T-helper 17 cell (primary cell): ENCODE measurements at regions not wholly inside any gene's neighbourhood (a gene's known extent, or its start where the extent isn't known, plus 50 kb on each side); places are given as distances from the start of the nearest gene placed in this dataset.

Experiments
- ATAC-seq: fragments of 150-1000 bp; cut with Tn5 transposase; 2 replicates; pipeline ENCODE4 v1.10.0; 2021; ENCODE audit warnings: mild to moderate bottlenecking, moderate library complexity
- DNase-seq, 3 donors: peaks; one replicate each; pipeline versions ENCODE4 v3.0.0 to v3.0.0-alpha.2; 2020 to 2021
- H3K9me3 ChIP-seq: one replicate; pipeline ENCODE4 v1.7.0; 2013; ENCODE audit warnings: low read length, mild to moderate bottlenecking; ENCODE audit not compliant: control insufficient read depth, poor library complexity, severe bottlenecking
- H3K27ac Mint-ChIP-seq: one replicate; pipeline ENCODE4 v1.8.0; 2022; ENCODE audit warnings: mild to moderate bottlenecking, moderate library complexity, mixed read lengths
- H3K27me3 Mint-ChIP-seq: one replicate; pipeline ENCODE4 v1.8.0; 2022; ENCODE audit warnings: mixed read lengths
- H3K36me3 Mint-ChIP-seq: one replicate; pipeline ENCODE4 v1.8.0; 2022; ENCODE audit warnings: low read depth, mixed read lengths
- H3K4me1 Mint-ChIP-seq: one replicate; pipeline ENCODE4 v1.8.0; 2022; ENCODE audit warnings: mild to moderate bottlenecking, mixed read lengths
- H3K4me3 Mint-ChIP-seq: one replicate; pipeline ENCODE4 v1.8.0; 2022; ENCODE audit warnings: mild to moderate bottlenecking, moderate library complexity, mixed read lengths

GRCh38 chr5:36519881-36520280 is 86.5 kb upstream of the SLC1A3 start:
- DNase-seq (no peak), ATAC-seq (no peak)
- no peaks in the 10 kb centered on the region for H3K9me3 ChIP-seq
- H3K27me3 Mint-ChIP-seq, result no peaks in the 10 kb centered on the region
- no peaks in the 10 kb centered on the region for H3K4me1 Mint-ChIP-seq
- no peak overlapping the region for H3K4me3 Mint-ChIP-seq
- no peak overlapping the region for H3K27ac Mint-ChIP-seq
- H3K36me3 Mint-ChIP-seq, result no peaks in the 10 kb centered on the region

- H3K9me3 ChIP-seq, result no peaks in the 10 kb centered on the region
- Mint-ChIP-seq H3K27ac (no peak overlapping the region), H3K4me1 (no peaks in the 10 kb centered on the region), H3K36me3 (no peaks in the 10 kb centered on the region), H3K4me3 (no peak overlapping the region), H3K27me3 (no peaks in the 10 kb centered on the region)
- DNase-seq (no peak), ATAC-seq (no peak)
These were observed 85.2 kb upstream of the SLC1A3 start for GRCh38 chr5:36521219-36521618.

GRCh38 chr5:36521838-36522745 is 84.3 kb upstream of the SLC1A3 start:
- no peak for DNase-seq
- Mint-ChIP-seq H3K36me3 (no peaks in the 10 kb centered on the region), H3K4me3 (no peak overlapping the region), H3K4me1 (no peaks in the 10 kb centered on the region), H3K27ac (no peak overlapping the region), H3K27me3 (no peaks in the 10 kb centered on the region)
- no peaks in the 10 kb centered on the region for H3K9me3 ChIP-seq
- no peak for ATAC-seq

GRCh38 chr5:36522746-36523065 is 83.7 kb upstream of the SLC1A3 start:
- no peak for ATAC-seq
- no peaks in the 10 kb centered on the region for H3K4me1 Mint-ChIP-seq
- no peak for DNase-seq
- no peak overlapping the region for H3K4me3 Mint-ChIP-seq
- H3K9me3 ChIP-seq, result no peaks in the 10 kb centered on the region
- H3K36me3 Mint-ChIP-seq, result no peaks in the 10 kb centered on the region
- H3K27ac Mint-ChIP-seq, result no peak overlapping the region
- no peaks in the 10 kb centered on the region for H3K27me3 Mint-ChIP-seq

- Mint-ChIP-seq H3K27ac (no peak overlapping the region), H3K4me1 (no peaks in the 10 kb centered on the region), H3K4me3 (no peak overlapping the region), H3K36me3 (no peaks in the 10 kb centered on the region), H3K27me3 (peaks cover under 1% of the 10 kb centered on the region)
- ATAC-seq (no peak), DNase-seq (no peak)
- no peaks in the 10 kb centered on the region for H3K9me3 ChIP-seq
These were observed 83.0 kb upstream of the SLC1A3 start for GRCh38 chr5:36523450-36523849.

GRCh38 chr5:36523926-36524325 is 82.5 kb upstream of the SLC1A3 start:
- Mint-ChIP-seq H3K4me3 (no peak overlapping the region), H3K36me3 (no peaks in the 10 kb centered on the region), H3K27ac (no peak overlapping the region), H3K27me3 (peaks cover 6% of the 10 kb centered on the region), H3K4me1 (no peaks in the 10 kb centered on the region)
- H3K9me3 ChIP-seq, result no peaks in the 10 kb centered on the region
- DNase-seq (no peak), ATAC-seq (no peak)

- no peak for DNase-seq
- Mint-ChIP-seq H3K4me1 (no peaks in the 10 kb centered on the region), H3K4me3 (no peak overlapping the region), H3K36me3 (no peaks in the 10 kb centered on the region), H3K27ac (no peak overlapping the region), H3K27me3 (peaks cover 26% of the 10 kb centered on the region)
- no peaks in the 10 kb centered on the region for H3K9me3 ChIP-seq
- no peak for ATAC-seq
These were observed 79.9 kb upstream of the SLC1A3 start for GRCh38 chr5:36526537-36526936.

GRCh38 chr5:36528588-36528987 is 77.8 kb upstream of the SLC1A3 start:
- Mint-ChIP-seq H3K4me3 (no peak overlapping the region), H3K27ac (no peak overlapping the region), H3K36me3 (no peaks in the 10 kb centered on the region), H3K27me3 (peaks cover 29% of the 10 kb centered on the region), H3K4me1 (no peaks in the 10 kb centered on the region)
- no peaks in the 10 kb centered on the region for H3K9me3 ChIP-seq
- DNase-seq (no peak), ATAC-seq (no peak)

- ATAC-seq (no peak), DNase-seq (no peak)
- H3K4me1 Mint-ChIP-seq, result no peaks in the 10 kb centered on the region
- H3K9me3 ChIP-seq, result no peaks in the 10 kb centered on the region
- H3K27ac Mint-ChIP-seq, result no peak overlapping the region
- H3K4me3 Mint-ChIP-seq, result no peak overlapping the region
- no peaks in the 10 kb centered on the region for H3K36me3 Mint-ChIP-seq
- peaks cover 29% of the 10 kb centered on the region for H3K27me3 Mint-ChIP-seq
These were observed 77.3 kb upstream of the SLC1A3 start for GRCh38 chr5:36529142-36529541.

GRCh38 chr5:36530215-36530614 is 76.2 kb upstream of the SLC1A3 start:
- Mint-ChIP-seq H3K4me3 (no peak overlapping the region), H3K27ac (no peak overlapping the region), H3K36me3 (no peaks in the 10 kb centered on the region), H3K27me3 (peaks cover 29% of the 10 kb centered on the region), H3K4me1 (no peaks in the 10 kb centered on the region)
- H3K9me3 ChIP-seq, result no peaks in the 10 kb centered on the region
- DNase-seq, result no peak
- ATAC-seq, result no peak

- Mint-ChIP-seq H3K4me3 (no peak overlapping the region), H3K27ac (no peak overlapping the region), H3K27me3 (peaks cover 29% of the 10 kb centered on the region), H3K4me1 (no peaks in the 10 kb centered on the region), H3K36me3 (no peaks in the 10 kb centered on the region)
- no peak for DNase-seq
- no peaks in the 10 kb centered on the region for H3K9me3 ChIP-seq
- ATAC-seq, result no peak
These were observed 75.0 kb upstream of the SLC1A3 start for GRCh38 chr5:36531401-36531800.

GRCh38 chr5:36535378-36535777 is 71.0 kb upstream of the SLC1A3 start:
- H3K27ac Mint-ChIP-seq, result no peak overlapping the region
- ATAC-seq (no peak), DNase-seq (no peak)
- no peaks in the 10 kb centered on the region for H3K4me1 Mint-ChIP-seq
- peaks cover 13% of the 10 kb centered on the region for H3K27me3 Mint-ChIP-seq
- no peaks in the 10 kb centered on the region for H3K9me3 ChIP-seq
- no peak overlapping the region for H3K4me3 Mint-ChIP-seq
- no peaks in the 10 kb centered on the region for H3K36me3 Mint-ChIP-seq

- Mint-ChIP-seq H3K36me3 (no peaks in the 10 kb centered on the region), H3K27ac (no peak overlapping the region), H3K4me1 (no peaks in the 10 kb centered on the region), H3K27me3 (peaks cover 11% of the 10 kb centered on the region), H3K4me3 (no peak overlapping the region)
- DNase-seq (no peak), ATAC-seq (no peak)
- H3K9me3 ChIP-seq, result no peaks in the 10 kb centered on the region
These were observed 70.4 kb upstream of the SLC1A3 start for GRCh38 chr5:36535859-36536615.

GRCh38 chr5:36536616-36537005 is 69.8 kb upstream of the SLC1A3 start:
- Mint-ChIP-seq H3K27ac (no peak overlapping the region), H3K36me3 (no peaks in the 10 kb centered on the region), H3K4me3 (no peak overlapping the region), H3K27me3 (peaks cover 7% of the 10 kb centered on the region), H3K4me1 (no peaks in the 10 kb centered on the region)
- no peaks in the 10 kb centered on the region for H3K9me3 ChIP-seq
- DNase-seq (no peak), ATAC-seq (no peak)
